ENCODE measurements at regions not wholly inside any gene's neighbourhood (a gene's known extent, or its start where the extent isn't known, plus 50 kb on each side); places are given as distances from the start of the nearest gene placed in this dataset.

DNA sequence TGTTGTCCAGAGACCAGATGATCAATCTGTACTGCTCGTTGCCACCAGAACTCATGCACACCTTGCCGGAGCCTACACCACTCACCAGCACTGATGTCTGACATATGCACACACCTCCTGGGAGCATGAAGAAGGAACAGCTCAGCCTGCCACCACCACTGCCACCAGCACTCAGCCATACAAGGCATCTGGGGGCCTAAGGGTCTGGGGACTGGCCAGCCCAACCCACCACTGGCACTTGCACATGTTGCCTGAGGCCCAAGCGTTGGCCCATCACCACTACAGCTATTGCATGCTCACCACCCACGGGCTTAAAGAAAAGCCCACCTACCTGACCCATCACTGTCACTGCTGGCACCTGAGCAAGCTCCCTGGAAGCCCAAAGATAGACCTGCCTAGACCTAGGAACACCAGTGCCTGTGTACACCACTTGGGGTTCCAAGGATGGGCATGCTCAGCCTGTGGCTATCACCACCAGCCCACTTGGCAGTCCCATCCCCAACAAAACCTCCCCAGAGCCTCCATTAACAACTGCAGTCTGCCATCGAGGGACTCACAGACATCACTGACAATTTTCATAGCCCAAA lies 174.3 kb upstream of the GRID2 start:
- TF ChIP-seq, protein P1, sequence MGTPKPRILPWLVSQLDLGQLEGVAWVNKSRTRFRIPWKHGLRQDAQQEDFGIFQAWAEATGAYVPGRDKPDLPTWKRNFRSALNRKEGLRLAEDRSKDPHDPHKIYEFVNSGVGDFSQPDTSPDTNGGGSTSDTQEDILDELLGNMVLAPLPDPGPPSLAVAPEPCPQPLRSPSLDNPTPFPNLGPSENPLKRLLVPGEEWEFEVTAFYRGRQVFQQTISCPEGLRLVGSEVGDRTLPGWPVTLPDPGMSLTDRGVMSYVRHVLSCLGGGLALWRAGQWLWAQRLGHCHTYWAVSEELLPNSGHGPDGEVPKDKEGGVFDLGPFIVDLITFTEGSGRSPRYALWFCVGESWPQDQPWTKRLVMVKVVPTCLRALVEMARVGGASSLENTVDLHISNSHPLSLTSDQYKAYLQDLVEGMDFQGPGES (IDR thresholded peaks at IDR 0.05; ENCODE audit: low read depth, low read length), result no peak
- TF ChIP-seq, protein P2, sequence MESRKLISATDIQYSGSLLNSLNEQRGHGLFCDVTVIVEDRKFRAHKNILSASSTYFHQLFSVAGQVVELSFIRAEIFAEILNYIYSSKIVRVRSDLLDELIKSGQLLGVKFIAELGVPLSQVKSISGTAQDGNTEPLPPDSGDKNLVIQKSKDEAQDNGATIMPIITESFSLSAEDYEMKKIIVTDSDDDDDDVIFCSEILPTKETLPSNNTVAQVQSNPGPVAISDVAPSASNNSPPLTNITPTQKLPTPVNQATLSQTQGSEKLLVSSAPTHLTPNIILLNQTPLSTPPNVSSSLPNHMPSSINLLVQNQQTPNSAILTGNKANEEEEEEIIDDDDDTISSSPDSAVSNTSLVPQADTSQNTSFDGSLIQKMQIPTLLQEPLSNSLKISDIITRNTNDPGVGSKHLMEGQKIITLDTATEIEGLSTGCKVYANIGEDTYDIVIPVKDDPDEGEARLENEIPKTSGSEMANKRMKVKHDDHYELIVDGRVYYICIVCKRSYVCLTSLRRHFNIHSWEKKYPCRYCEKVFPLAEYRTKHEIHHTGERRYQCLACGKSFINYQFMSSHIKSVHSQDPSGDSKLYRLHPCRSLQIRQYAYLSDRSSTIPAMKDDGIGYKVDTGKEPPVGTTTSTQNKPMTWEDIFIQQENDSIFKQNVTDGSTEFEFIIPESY (IDR thresholded peaks at IDR 0.05; ENCODE audit: borderline replicate concordance, low read depth), result no peak
- no peak for TF ChIP-seq RFX5 (IDR thresholded peaks at IDR 0.05; ENCODE audit: low read length)
- TF ChIP-seq, protein P3, sequence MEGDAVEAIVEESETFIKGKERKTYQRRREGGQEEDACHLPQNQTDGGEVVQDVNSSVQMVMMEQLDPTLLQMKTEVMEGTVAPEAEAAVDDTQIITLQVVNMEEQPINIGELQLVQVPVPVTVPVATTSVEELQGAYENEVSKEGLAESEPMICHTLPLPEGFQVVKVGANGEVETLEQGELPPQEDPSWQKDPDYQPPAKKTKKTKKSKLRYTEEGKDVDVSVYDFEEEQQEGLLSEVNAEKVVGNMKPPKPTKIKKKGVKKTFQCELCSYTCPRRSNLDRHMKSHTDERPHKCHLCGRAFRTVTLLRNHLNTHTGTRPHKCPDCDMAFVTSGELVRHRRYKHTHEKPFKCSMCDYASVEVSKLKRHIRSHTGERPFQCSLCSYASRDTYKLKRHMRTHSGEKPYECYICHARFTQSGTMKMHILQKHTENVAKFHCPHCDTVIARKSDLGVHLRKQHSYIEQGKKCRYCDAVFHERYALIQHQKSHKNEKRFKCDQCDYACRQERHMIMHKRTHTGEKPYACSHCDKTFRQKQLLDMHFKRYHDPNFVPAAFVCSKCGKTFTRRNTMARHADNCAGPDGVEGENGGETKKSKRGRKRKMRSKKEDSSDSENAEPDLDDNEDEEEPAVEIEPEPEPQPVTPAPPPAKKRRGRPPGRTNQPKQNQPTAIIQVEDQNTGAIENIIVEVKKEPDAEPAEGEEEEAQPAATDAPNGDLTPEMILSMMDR (IDR thresholded peaks at IDR 0.05), result no peak
- no peak for TF ChIP-seq NFIC (IDR thresholded peaks at IDR 0.05; ENCODE audit: borderline replicate concordance)
- no peak for TF ChIP-seq YY1 (IDR thresholded peaks at IDR 0.05; ENCODE audit: low read depth)
- TF ChIP-seq, protein P4, sequence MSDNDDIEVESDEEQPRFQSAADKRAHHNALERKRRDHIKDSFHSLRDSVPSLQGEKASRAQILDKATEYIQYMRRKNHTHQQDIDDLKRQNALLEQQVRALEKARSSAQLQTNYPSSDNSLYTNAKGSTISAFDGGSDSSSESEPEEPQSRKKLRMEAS (IDR thresholded peaks at IDR 0.05; ENCODE audit: low read depth), result no peak

All from SK-N-SH (cell line).